ENCODE measurements at regions not wholly inside any gene's neighbourhood (a gene's known extent, or its start where the extent isn't known, plus 50 kb on each side); places are given as distances from the start of the nearest gene placed in this dataset.

DNA sequence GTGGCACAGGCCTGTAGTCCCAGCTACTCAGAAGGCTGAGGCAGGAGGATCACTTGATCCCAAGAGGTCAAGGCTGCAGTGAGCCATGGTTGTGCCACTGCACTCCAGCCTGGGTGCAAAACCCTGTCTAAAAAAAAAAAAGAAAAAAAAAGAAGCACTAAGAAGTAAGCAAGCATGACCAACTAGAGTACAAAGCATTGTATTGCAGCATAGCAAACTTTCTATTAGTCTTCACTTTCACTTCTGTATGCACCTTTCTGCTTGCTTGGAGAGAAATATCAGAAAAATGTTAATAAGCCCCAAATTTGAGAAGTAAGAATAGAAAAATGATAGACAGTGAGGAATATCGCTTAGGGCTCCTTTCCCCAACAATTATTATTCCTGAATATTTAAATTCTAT lies 497.7 kb upstream of the WWC1 start:
- H3K4me1 ChIP-seq (ENCODE audit: control insufficient read depth in 1 of 2, insufficient read depth in 2 of 2, low read length in 2 of 2) = peaks cover 5% of the 10 kb centered on the region in 2 experiments
- no peaks in the 10 kb centered on the region for H3K9me3 ChIP-seq (ENCODE audit: insufficient read depth, low read depth, low read length)
- no peak overlapping the region for H2BK120ac ChIP-seq (ENCODE audit: insufficient read depth, low read length, poor library complexity)
- no peaks in the 10 kb centered on the region for H3K36me3 ChIP-seq (ENCODE audit: control insufficient read depth in 1 of 2, insufficient read depth in 2 of 2, low read length in 2 of 2)
- no CpG with 5 or more reads among the region's 1 CpG for WGBS (ENCODE audit: extremely low coverage, insufficient coverage, insufficient read length)
- no peak overlapping the region for H3K4me2 ChIP-seq (ENCODE audit: low read length)
- no peak overlapping the region for H2BK5ac ChIP-seq (ENCODE audit: low read depth, low read length, poor library complexity)
- H3K4me3 ChIP-seq (ENCODE audit: low read depth, low read length) = no peak overlapping the region
- H2AFZ ChIP-seq (ENCODE audit: insufficient read depth, low read length, poor library complexity) = no peak overlapping the region
- H3K27ac ChIP-seq (ENCODE audit: low read depth, low read length) = no peak overlapping the region
- no peak for DNase-seq
- H2BK12ac ChIP-seq (ENCODE audit: low read length) = no peak overlapping the region
- H3K79me1 ChIP-seq (ENCODE audit: low read length) = no peaks in the 10 kb centered on the region
- no peak overlapping the region for H2AK5ac ChIP-seq (ENCODE audit: low read length)
- H3K9ac ChIP-seq (ENCODE audit: low read length) = no peak overlapping the region
- no peak overlapping the region for H3K18ac ChIP-seq (ENCODE audit: low read length)
- H3K79me2 ChIP-seq (ENCODE audit: control insufficient read depth, insufficient read depth, low read length, poor library complexity) = no peaks in the 10 kb centered on the region
- no peak overlapping the region for H4K91ac ChIP-seq (ENCODE audit: low read depth, low read length)
- H3K14ac ChIP-seq (ENCODE audit: low read length) = no peak overlapping the region
- no peak overlapping the region for H3K4ac ChIP-seq (ENCODE audit: low read depth, low read length)
- no peak overlapping the region for H4K12ac ChIP-seq (ENCODE audit: low read depth, low read length)
- no peaks in the 10 kb centered on the region for H3K27me3 ChIP-seq (ENCODE audit: insufficient read depth, low read length)
- no peak overlapping the region for H3K23ac ChIP-seq (ENCODE audit: low read length)
- H4K8ac ChIP-seq (ENCODE audit: low read depth, low read length) = no peak overlapping the region

DNA sequence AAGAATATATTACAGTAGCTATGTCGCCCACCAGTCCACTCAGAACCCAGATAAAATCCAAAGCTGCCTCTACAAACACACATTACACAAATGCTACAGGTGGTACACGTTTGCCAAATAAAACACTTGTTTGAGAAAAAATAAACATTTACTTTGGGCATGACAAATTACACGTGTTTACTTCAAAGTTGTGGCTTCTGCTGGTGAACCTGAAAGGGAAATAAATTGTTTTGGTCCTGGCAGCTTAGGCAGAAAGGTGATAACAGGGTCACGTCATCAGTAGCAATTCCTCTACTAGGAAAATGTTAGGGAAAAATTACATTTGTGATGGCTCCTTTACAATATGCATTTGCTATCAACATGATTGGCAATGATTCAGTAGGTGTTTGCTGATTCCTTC lies 497.3 kb upstream of the WWC1 start:
- H2BK120ac ChIP-seq (ENCODE audit: insufficient read depth, low read length, poor library complexity) = no peak overlapping the region
- no peak overlapping the region for H4K8ac ChIP-seq (ENCODE audit: low read depth, low read length)
- no peak for DNase-seq
- H3K4ac ChIP-seq (ENCODE audit: low read depth, low read length) = no peak overlapping the region
- no peak overlapping the region for H3K9ac ChIP-seq (ENCODE audit: low read length)
- no peak overlapping the region for H3K23ac ChIP-seq (ENCODE audit: low read length)
- no peaks in the 10 kb centered on the region for H3K79me1 ChIP-seq (ENCODE audit: low read length)
- no peak overlapping the region for H2BK5ac ChIP-seq (ENCODE audit: low read depth, low read length, poor library complexity)
- no peak overlapping the region for H3K14ac ChIP-seq (ENCODE audit: low read length)
- no peak overlapping the region for H2AFZ ChIP-seq (ENCODE audit: insufficient read depth, low read length, poor library complexity)
- no peaks in the 10 kb centered on the region for H3K36me3 ChIP-seq (ENCODE audit: control insufficient read depth in 1 of 2, insufficient read depth in 2 of 2, low read length in 2 of 2)
- no peaks in the 10 kb centered on the region for H3K79me2 ChIP-seq (ENCODE audit: control insufficient read depth, insufficient read depth, low read length, poor library complexity)
- H3K27ac ChIP-seq (ENCODE audit: low read depth, low read length) = no peak overlapping the region
- no peaks in the 10 kb centered on the region for H3K27me3 ChIP-seq (ENCODE audit: insufficient read depth, low read length)
- H3K4me2 ChIP-seq (ENCODE audit: low read length) = no peak overlapping the region
- H2AK5ac ChIP-seq (ENCODE audit: low read length) = no peak overlapping the region
- no peak overlapping the region for H4K91ac ChIP-seq (ENCODE audit: low read depth, low read length)
- H3K4me1 ChIP-seq (ENCODE audit: control insufficient read depth in 1 of 2, insufficient read depth in 2 of 2, low read length in 2 of 2) = peaks cover 7 to 9% of the 10 kb centered on the region in 2 experiments
- no peak overlapping the region for H3K18ac ChIP-seq (ENCODE audit: low read length)
- H4K12ac ChIP-seq (ENCODE audit: low read depth, low read length) = no peak overlapping the region
- H3K9me3 ChIP-seq (ENCODE audit: insufficient read depth, low read depth, low read length) = no peaks in the 10 kb centered on the region
- WGBS (ENCODE audit: extremely low coverage, insufficient coverage, insufficient read length) = no CpG with 5 or more reads among the region's 4 CpGs
- no peak overlapping the region for H2BK12ac ChIP-seq (ENCODE audit: low read length)
- no peak overlapping the region for H3K4me3 ChIP-seq (ENCODE audit: low read depth, low read length)

DNA sequence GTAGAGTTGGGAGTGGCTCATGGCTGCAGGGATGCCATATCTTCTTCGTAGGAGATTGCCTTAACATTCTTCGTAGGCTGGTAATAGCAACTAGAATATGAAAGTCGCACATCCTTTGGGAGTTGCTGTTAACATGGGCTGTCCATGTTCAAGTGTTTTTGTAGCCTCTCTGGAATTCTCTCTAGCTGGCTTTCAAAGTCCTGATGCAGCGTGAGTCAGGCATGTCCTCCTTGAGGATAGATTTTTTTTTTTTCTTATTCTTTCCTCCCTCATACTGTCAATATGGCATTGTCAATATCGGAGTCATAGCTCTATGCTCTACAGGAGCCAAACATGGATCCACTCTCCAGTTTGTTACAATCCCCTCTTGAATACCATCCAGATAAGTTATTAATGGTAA lies 494.8 kb upstream of the WWC1 start:
- Histone ChIP-seq H3K27me3 (ENCODE audit: insufficient read depth, low read length) (no peaks in the 10 kb centered on the region), H4K8ac (ENCODE audit: low read depth, low read length) (no peak overlapping the region), H2BK120ac (ENCODE audit: insufficient read depth, low read length, poor library complexity) (no peak overlapping the region), H3K36me3 (ENCODE audit: control insufficient read depth in 1 of 2, insufficient read depth in 2 of 2, low read length in 2 of 2) (no peaks in the 10 kb centered on the region), H2AK5ac (ENCODE audit: low read length) (no peak overlapping the region), H4K12ac (ENCODE audit: low read depth, low read length) (no peak overlapping the region), H3K4me2 (ENCODE audit: low read length) (no peak overlapping the region), H2BK5ac (ENCODE audit: low read depth, low read length, poor library complexity) (no peak overlapping the region), H3K4me3 (ENCODE audit: low read depth, low read length) (no peak overlapping the region), H2AFZ (ENCODE audit: insufficient read depth, low read length, poor library complexity) (no peak overlapping the region), H3K14ac (ENCODE audit: low read length) (no peak overlapping the region), H3K23ac (ENCODE audit: low read length) (no peak overlapping the region), H3K79me2 (ENCODE audit: control insufficient read depth, insufficient read depth, low read length, poor library complexity) (no peaks in the 10 kb centered on the region), H3K79me1 (ENCODE audit: low read length) (peaks cover 2% of the 10 kb centered on the region), H3K9me3 (ENCODE audit: insufficient read depth, low read depth, low read length) (no peaks in the 10 kb centered on the region), H3K27ac (ENCODE audit: low read depth, low read length) (no peak overlapping the region), H2BK12ac (ENCODE audit: low read length) (no peak overlapping the region), H3K18ac (ENCODE audit: low read length) (no peak overlapping the region), H3K4me1 (ENCODE audit: control insufficient read depth in 1 of 2, insufficient read depth in 2 of 2, low read length in 2 of 2) (peaks cover 7 to 13% of the 10 kb centered on the region in 2 experiments), H3K4ac (ENCODE audit: low read depth, low read length) (no peak overlapping the region), H3K9ac (ENCODE audit: low read length) (no peak overlapping the region), H4K91ac (ENCODE audit: low read depth, low read length) (no peak overlapping the region)
- no peak for DNase-seq
- WGBS (ENCODE audit: extremely low coverage, insufficient coverage, insufficient read length) = no CpG with 5 or more reads among the region's 5 CpGs

DNA sequence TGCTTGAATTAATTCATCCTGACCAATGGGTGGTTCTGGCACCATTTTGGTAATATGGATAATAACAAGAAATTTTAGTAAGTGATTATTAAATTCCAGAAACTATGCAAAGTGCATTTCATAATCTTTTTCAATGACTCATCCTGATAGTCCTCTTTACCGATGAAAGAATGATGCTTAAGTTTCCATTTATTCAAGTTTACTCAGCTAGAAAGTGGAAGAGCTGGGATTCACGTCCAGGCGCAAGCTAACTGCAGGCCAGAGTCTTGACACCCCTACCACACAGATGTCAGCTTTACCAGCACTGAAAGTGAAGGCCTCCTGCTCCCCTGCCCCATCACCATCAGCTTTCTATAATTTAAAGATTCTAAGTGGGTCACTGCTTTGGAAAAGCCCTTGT lies 493.5 kb upstream of the WWC1 start:
- Histone ChIP-seq H3K4ac (ENCODE audit: low read depth, low read length) (no peak overlapping the region), H3K9ac (ENCODE audit: low read length) (no peak overlapping the region), H3K27me3 (ENCODE audit: insufficient read depth, low read length) (no peaks in the 10 kb centered on the region), H3K79me2 (ENCODE audit: control insufficient read depth, insufficient read depth, low read length, poor library complexity) (no peaks in the 10 kb centered on the region), H4K12ac (ENCODE audit: low read depth, low read length) (no peak overlapping the region), H4K8ac (ENCODE audit: low read depth, low read length) (no peak overlapping the region), H3K14ac (ENCODE audit: low read length) (no peak overlapping the region), H2BK5ac (ENCODE audit: low read depth, low read length, poor library complexity) (no peak overlapping the region), H3K4me2 (ENCODE audit: low read length) (no peak overlapping the region), H2AFZ (ENCODE audit: insufficient read depth, low read length, poor library complexity) (no peak overlapping the region), H3K79me1 (ENCODE audit: low read length) (peaks cover 7% of the 10 kb centered on the region), H2AK5ac (ENCODE audit: low read length) (no peak overlapping the region), H3K4me3 (ENCODE audit: low read depth, low read length) (no peak overlapping the region), H2BK12ac (ENCODE audit: low read length) (peak overlapping the region; percentile 32), H3K4me1 (ENCODE audit: control insufficient read depth in 1 of 2, insufficient read depth in 2 of 2, low read length in 2 of 2) (peaks cover 7 to 16% of the 10 kb centered on the region in 2 experiments), H3K9me3 (ENCODE audit: insufficient read depth, low read depth, low read length) (no peaks in the 10 kb centered on the region), H3K18ac (ENCODE audit: low read length) (no peak overlapping the region), H3K36me3 (ENCODE audit: control insufficient read depth in 1 of 2, insufficient read depth in 2 of 2, low read length in 2 of 2) (no peaks in the 10 kb centered on the region), H2BK120ac (ENCODE audit: insufficient read depth, low read length, poor library complexity) (peak overlapping the region; percentile 1), H4K91ac (ENCODE audit: low read depth, low read length) (peak overlapping the region; percentile 39), H3K27ac (ENCODE audit: low read depth, low read length) (no peak overlapping the region), H3K23ac (ENCODE audit: low read length) (no peak overlapping the region)
- DNase-seq = no peak
- no CpG with 5 or more reads among the region's 3 CpGs for WGBS (ENCODE audit: extremely low coverage, insufficient coverage, insufficient read length)

Measured in trophoblast cell (in vitro differentiated cells and primary cell).